Immature natural killer cell (primary cell): ENCODE measurements at regions not wholly inside any gene's neighbourhood (a gene's known extent, or its start where the extent isn't known, plus 50 kb on each side); places are given as distances from the start of the nearest gene placed in this dataset.

ENCODE experiments used
- DNase-seq, 3 donors: peaks; one replicate each; pipeline ENCODE4 v3.0.0; 2022; ENCODE audit warnings: mixed read lengths in 1 of 3
- H3K27ac Mint-ChIP-seq, 6 donors: one replicate each; pipeline ENCODE4 v1.8.0; 2020; ENCODE audit warnings: mixed read lengths in 6 of 6, mild to moderate bottlenecking in 5 of 6, inconsistent platforms in 4 of 6, moderate library complexity in 3 of 6
- H3K27me3 Mint-ChIP-seq, 3 donors: one replicate each; pipeline ENCODE4 v1.8.0; 2020 to 2021; ENCODE audit warnings: low read depth in 3 of 3, mild to moderate bottlenecking in 3 of 3, mixed read lengths in 3 of 3, moderate library complexity in 3 of 3, inconsistent platforms in 1 of 3
- H3K36me3 Mint-ChIP-seq, 3 donors: one replicate each; pipeline ENCODE4 v1.8.0; 2020; ENCODE audit warnings: mixed read lengths in 3 of 3, inconsistent platforms in 2 of 3, mild to moderate bottlenecking in 2 of 3
- H3K4me1 Mint-ChIP-seq, 2 donors: one replicate each; pipeline ENCODE4 v1.8.0; 2020; ENCODE audit warnings: inconsistent platforms in 2 of 2, mild to moderate bottlenecking in 2 of 2, mixed read lengths in 2 of 2, moderate library complexity in 1 of 2
- H3K4me3 Mint-ChIP-seq, 5 donors: one replicate each; pipeline ENCODE4 v1.8.0; 2020; ENCODE audit warnings: mild to moderate bottlenecking in 5 of 5, mixed read lengths in 5 of 5, inconsistent platforms in 3 of 5, moderate library complexity in 3 of 5
- H3K9me3 Mint-ChIP-seq, 6 donors: one replicate each; pipeline ENCODE4 v1.8.0; 2020; ENCODE audit warnings: mild to moderate bottlenecking in 6 of 6, mixed read lengths in 6 of 6, inconsistent platforms in 4 of 6, moderate library complexity in 3 of 6

GRCh38 chr6:159360306-159360705 lies 191.1 kb downstream of the FNDC1 start:
- Mint-ChIP-seq H3K4me1 (no peaks in the 10 kb centered on the region), H3K36me3 (no peaks in the 10 kb centered on the region), H3K4me3 (no peak overlapping the region), H3K27me3 (peaks cover 4 to 12% (median 4%) of the 10 kb centered on the region in 3 donors), H3K27ac (no peak overlapping the region), H3K9me3 (peaks cover 0 to 7% (median 0%) of the 10 kb centered on the region in 6 donors)
- no peak for DNase-seq

- H3K27ac Mint-ChIP-seq = no peak overlapping the region
- peaks cover 0 to 7% (median 0%) of the 10 kb centered on the region in 6 donors for H3K9me3 Mint-ChIP-seq
- H3K36me3 Mint-ChIP-seq = no peaks in the 10 kb centered on the region
- no peaks in the 10 kb centered on the region for H3K4me1 Mint-ChIP-seq
- no peak overlapping the region for H3K4me3 Mint-ChIP-seq
- peaks cover 4 to 12% (median 5%) of the 10 kb centered on the region in 3 donors for H3K27me3 Mint-ChIP-seq
- no peak for DNase-seq
Observed at GRCh38 chr6:159359581-159360297, 190.5 kb downstream of the FNDC1 start.

- H3K27me3 Mint-ChIP-seq = peaks cover 4 to 11% (median 5%) of the 10 kb centered on the region in 3 donors
- no peak for DNase-seq
- no peak overlapping the region for H3K27ac Mint-ChIP-seq
Observed at GRCh38 chr6:159358562-159358961, 189.4 kb downstream of the FNDC1 start.

GRCh38 chr6:159357211-159357915 lies 188.2 kb downstream of the FNDC1 start:
- Mint-ChIP-seq H3K36me3 (no peaks in the 10 kb centered on the region), H3K27ac (no peak overlapping the region), H3K27me3 (peaks cover 4 to 12% (median 5%) of the 10 kb centered on the region in 3 donors), H3K4me1 (no peaks in the 10 kb centered on the region), H3K9me3 (peaks cover 0 to under 1% (median 0%) of the 10 kb centered on the region in 6 donors), H3K4me3 (no peak overlapping the region)
- DNase-seq = no peak

More at GRCh38 chr6:159358562-159358961, 189.4 kb downstream of the FNDC1 start:
- H3K9me3 Mint-ChIP-seq = peaks cover 0 to 4% (median 0%) of the 10 kb centered on the region in 6 donors
- no peak overlapping the region for H3K4me3 Mint-ChIP-seq
- no peaks in the 10 kb centered on the region for H3K36me3 Mint-ChIP-seq
- H3K4me1 Mint-ChIP-seq = no peaks in the 10 kb centered on the region

GRCh38 chr6:159353193-159353592 lies 184.0 kb downstream of the FNDC1 start:
- Mint-ChIP-seq H3K4me1 (no peaks in the 10 kb centered on the region), H3K36me3 (no peaks in the 10 kb centered on the region), H3K27ac (no peak overlapping the region), H3K9me3 (no peaks in the 10 kb centered on the region), H3K4me3 (no peak overlapping the region), H3K27me3 (peaks cover 1 to 12% (median 5%) of the 10 kb centered on the region in 3 donors)
- DNase-seq = no peak

- no peak overlapping the region for H3K27ac Mint-ChIP-seq
- DNase-seq = no peak
- no peaks in the 10 kb centered on the region for H3K4me1 Mint-ChIP-seq
- H3K27me3 Mint-ChIP-seq = peaks cover 1 to 7% (median 3%) of the 10 kb centered on the region in 3 donors
- no peak overlapping the region for H3K4me3 Mint-ChIP-seq
- H3K9me3 Mint-ChIP-seq = no peaks in the 10 kb centered on the region
- no peaks in the 10 kb centered on the region for H3K36me3 Mint-ChIP-seq
Observed at GRCh38 chr6:159351707-159352106, 182.5 kb downstream of the FNDC1 start.

- H3K36me3 Mint-ChIP-seq = no peaks in the 10 kb centered on the region
- no peaks in the 10 kb centered on the region for H3K4me1 Mint-ChIP-seq
- DNase-seq = no peak
- peaks cover 0 to 5% (median 2%) of the 10 kb centered on the region in 3 donors for H3K27me3 Mint-ChIP-seq
- H3K4me3 Mint-ChIP-seq = no peak overlapping the region
- H3K9me3 Mint-ChIP-seq = no peaks in the 10 kb centered on the region
- H3K27ac Mint-ChIP-seq = no peak overlapping the region
Observed at GRCh38 chr6:159349915-159350314, 180.7 kb downstream of the FNDC1 start.

GRCh38 chr6:159343709-159344108 lies 174.5 kb downstream of the FNDC1 start:
- DNase-seq = no peak
- peaks cover 2 to 8% (median 2%) of the 10 kb centered on the region in 3 donors for H3K27me3 Mint-ChIP-seq
- no peak overlapping the region for H3K4me3 Mint-ChIP-seq

GRCh38 chr6:159342146-159342545 lies 172.9 kb downstream of the FNDC1 start:
- Mint-ChIP-seq H3K27ac (no peak overlapping the region), H3K9me3 (peaks cover 0 to 24% (median 11%) of the 10 kb centered on the region in 6 donors)

More at GRCh38 chr6:159343709-159344108, 174.5 kb downstream of the FNDC1 start:
- H3K27ac Mint-ChIP-seq = peak overlapping the region in 1 of 6 donors; percentile 29
- peaks cover 0 to under 1% (median 0%) of the 10 kb centered on the region in 3 donors for H3K36me3 Mint-ChIP-seq
- peaks cover 0 to 20% (median 9%) of the 10 kb centered on the region in 6 donors for H3K9me3 Mint-ChIP-seq
- no peaks in the 10 kb centered on the region for H3K4me1 Mint-ChIP-seq

GRCh38 chr6:159334068-159334467 lies 164.9 kb downstream of the FNDC1 start:
- H3K4me1 Mint-ChIP-seq = no peaks in the 10 kb centered on the region
- peaks cover 2 to 20% (median 9%) of the 10 kb centered on the region in 6 donors for H3K9me3 Mint-ChIP-seq
- DNase-seq = no peak
- peaks cover 0 to 3% (median 0%) of the 10 kb centered on the region in 3 donors for H3K36me3 Mint-ChIP-seq
- no peak overlapping the region for H3K27ac Mint-ChIP-seq
- peaks cover 0 to 3% (median 2%) of the 10 kb centered on the region in 3 donors for H3K27me3 Mint-ChIP-seq
- no peak overlapping the region for H3K4me3 Mint-ChIP-seq

More at GRCh38 chr6:159342146-159342545, 172.9 kb downstream of the FNDC1 start:
- DNase-seq = no peak
- no peak overlapping the region for H3K4me3 Mint-ChIP-seq
- peaks cover 0 to 3% (median 0%) of the 10 kb centered on the region in 3 donors for H3K36me3 Mint-ChIP-seq
- peaks cover 2 to 8% (median 2%) of the 10 kb centered on the region in 3 donors for H3K27me3 Mint-ChIP-seq
- no peaks in the 10 kb centered on the region for H3K4me1 Mint-ChIP-seq

- DNase-seq = no peak
- H3K9me3 Mint-ChIP-seq = peaks cover 2 to 13% (median 5%) of the 10 kb centered on the region in 6 donors
- H3K27ac Mint-ChIP-seq = no peak overlapping the region
- peaks cover 0 to 3% (median 2%) of the 10 kb centered on the region in 3 donors for H3K27me3 Mint-ChIP-seq
- H3K36me3 Mint-ChIP-seq = no peaks in the 10 kb centered on the region
- no peaks in the 10 kb centered on the region for H3K4me1 Mint-ChIP-seq
- no peak overlapping the region for H3K4me3 Mint-ChIP-seq
Observed at GRCh38 chr6:159331451-159331850, 162.3 kb downstream of the FNDC1 start.

GRCh38 chr6:159329081-159329480 lies 159.9 kb downstream of the FNDC1 start:
- no peak for DNase-seq
- Mint-ChIP-seq H3K9me3 (peaks cover 2 to 11% (median 4%) of the 10 kb centered on the region in 6 donors), H3K27me3 (peaks cover 2 to 3% (median 3%) of the 10 kb centered on the region in 3 donors), H3K4me1 (no peaks in the 10 kb centered on the region), H3K27ac (no peak overlapping the region), H3K36me3 (no peaks in the 10 kb centered on the region), H3K4me3 (no peak overlapping the region)

GRCh38 chr6:159328052-159328451 lies 158.9 kb downstream of the FNDC1 start:
- H3K36me3 Mint-ChIP-seq = no peaks in the 10 kb centered on the region
- peaks cover 0 to 6% (median under 1%) of the 10 kb centered on the region in 6 donors for H3K9me3 Mint-ChIP-seq
- no peaks in the 10 kb centered on the region for H3K4me1 Mint-ChIP-seq
- DNase-seq = no peak
- no peak overlapping the region for H3K4me3 Mint-ChIP-seq
- H3K27me3 Mint-ChIP-seq = peaks cover 2 to 3% (median 3%) of the 10 kb centered on the region in 3 donors
- no peak overlapping the region for H3K27ac Mint-ChIP-seq

GRCh38 chr6:159325476-159325875 lies 156.3 kb downstream of the FNDC1 start:
- no peaks in the 10 kb centered on the region for H3K36me3 Mint-ChIP-seq
- peaks cover 0 to 2% (median 0%) of the 10 kb centered on the region in 6 donors for H3K9me3 Mint-ChIP-seq
- no peak overlapping the region for H3K27ac Mint-ChIP-seq
- no peak overlapping the region for H3K4me3 Mint-ChIP-seq
- no peak for DNase-seq
- no peaks in the 10 kb centered on the region for H3K4me1 Mint-ChIP-seq
- H3K27me3 Mint-ChIP-seq = peaks cover 2 to 4% (median 3%) of the 10 kb centered on the region in 3 donors
